Right atrium auricular region (tissue), 2 donors: ENCODE measurements at regions not wholly inside any gene's neighbourhood (a gene's known extent, or its start where the extent isn't known, plus 50 kb on each side); places are given as distances from the start of the nearest gene placed in this dataset.

Experiments used
- DNase-seq: peaks from one replicate; pipeline ENCODE4 v3.0.0-alpha.2; 2019; ENCODE audit warnings: low spot score
- H3K27ac ChIP-seq, 2 donors: fragments of 200-600 bp; sonication (generic); 1 replicate in 1 of 2; 2 replicates in 1 of 2; pipeline ENCODE4 v1.5.1; 2016 to 2019
- H3K27me3 ChIP-seq, 2 donors: fragments of 200-600 bp; sonication (generic); one replicate each; pipeline versions ENCODE4 v1.5.1 to v1.6.0; 2017 to 2019
- H3K36me3 ChIP-seq: fragments of 200-600 bp; sonication (generic); one replicate; pipeline ENCODE4 v1.5.1; 2016
- H3K4me1 ChIP-seq, 2 donors: fragments of 200-600 bp; sonication (generic); one replicate each; pipeline versions ENCODE4 v1.5.1 to v1.6.0; 2017 to 2019
- H3K4me3 ChIP-seq, 2 donors: fragments of 200-600 bp; sonication (generic); 1 replicate in 1 of 2; 2 replicates in 1 of 2; pipeline ENCODE4 v1.5.1; 2017 to 2019; ENCODE audit warnings: mild to moderate bottlenecking in 1 of 2, moderate library complexity in 1 of 2
- H3K9me3 ChIP-seq, 2 donors: fragments of 200-600 bp; sonication (generic); one replicate each; pipeline ENCODE4 v1.5.1; 2019
- TF ChIP-seq, protein P1 (sequence below), 2 donors: fragments of 200-600 bp; sonication (generic); IDR thresholded peaks; one replicate each; pipeline ENCODE4 v1.5.1; 2019; ENCODE audit warnings: antibody characterized with exemption in 2 of 2

DNA sequence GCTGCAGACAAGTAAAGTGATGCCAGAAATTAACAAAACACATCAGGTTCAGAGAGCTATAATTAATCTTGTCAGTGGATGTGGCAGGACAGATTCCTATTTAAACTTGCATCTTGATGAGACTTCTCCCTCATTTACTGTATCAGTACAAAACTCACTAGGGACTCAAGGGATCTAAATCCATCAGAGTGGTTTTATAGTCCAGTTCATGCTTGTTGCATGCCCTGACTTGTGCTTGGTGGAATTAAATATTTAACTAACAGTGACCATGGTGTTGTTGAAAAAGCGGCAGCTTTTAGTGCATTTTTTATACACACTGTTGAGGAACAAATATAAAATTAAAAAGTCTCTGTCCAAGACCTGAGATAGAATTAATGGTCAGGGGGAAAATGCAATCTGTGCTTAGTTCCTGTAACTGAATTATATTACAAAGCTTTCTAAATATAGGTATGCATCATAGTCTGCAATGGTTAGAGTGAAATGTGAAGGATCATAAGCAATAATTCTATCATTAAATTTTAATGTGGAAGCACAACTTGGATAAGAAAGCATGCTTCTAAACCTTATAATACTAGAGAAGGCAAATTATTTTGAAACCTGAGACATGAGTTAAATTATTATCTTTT lies 1475.5 kb upstream of the TENM4 start:
- Histone ChIP-seq H3K4me1 (no peaks in the 10 kb centered on the region), H3K36me3 (no peaks in the 10 kb centered on the region), H3K4me3 (no peak overlapping the region), H3K27me3 (no peaks in the 10 kb centered on the region), H3K9me3 (no peaks in the 10 kb centered on the region), H3K27ac (peak overlapping the region in 1 of 2 donors; percentile 4)
- TF ChIP-seq, protein P1, sequence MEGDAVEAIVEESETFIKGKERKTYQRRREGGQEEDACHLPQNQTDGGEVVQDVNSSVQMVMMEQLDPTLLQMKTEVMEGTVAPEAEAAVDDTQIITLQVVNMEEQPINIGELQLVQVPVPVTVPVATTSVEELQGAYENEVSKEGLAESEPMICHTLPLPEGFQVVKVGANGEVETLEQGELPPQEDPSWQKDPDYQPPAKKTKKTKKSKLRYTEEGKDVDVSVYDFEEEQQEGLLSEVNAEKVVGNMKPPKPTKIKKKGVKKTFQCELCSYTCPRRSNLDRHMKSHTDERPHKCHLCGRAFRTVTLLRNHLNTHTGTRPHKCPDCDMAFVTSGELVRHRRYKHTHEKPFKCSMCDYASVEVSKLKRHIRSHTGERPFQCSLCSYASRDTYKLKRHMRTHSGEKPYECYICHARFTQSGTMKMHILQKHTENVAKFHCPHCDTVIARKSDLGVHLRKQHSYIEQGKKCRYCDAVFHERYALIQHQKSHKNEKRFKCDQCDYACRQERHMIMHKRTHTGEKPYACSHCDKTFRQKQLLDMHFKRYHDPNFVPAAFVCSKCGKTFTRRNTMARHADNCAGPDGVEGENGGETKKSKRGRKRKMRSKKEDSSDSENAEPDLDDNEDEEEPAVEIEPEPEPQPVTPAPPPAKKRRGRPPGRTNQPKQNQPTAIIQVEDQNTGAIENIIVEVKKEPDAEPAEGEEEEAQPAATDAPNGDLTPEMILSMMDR (IDR thresholded peaks at IDR 0.05), result no peak
- DNase-seq, result no peak

DNA sequence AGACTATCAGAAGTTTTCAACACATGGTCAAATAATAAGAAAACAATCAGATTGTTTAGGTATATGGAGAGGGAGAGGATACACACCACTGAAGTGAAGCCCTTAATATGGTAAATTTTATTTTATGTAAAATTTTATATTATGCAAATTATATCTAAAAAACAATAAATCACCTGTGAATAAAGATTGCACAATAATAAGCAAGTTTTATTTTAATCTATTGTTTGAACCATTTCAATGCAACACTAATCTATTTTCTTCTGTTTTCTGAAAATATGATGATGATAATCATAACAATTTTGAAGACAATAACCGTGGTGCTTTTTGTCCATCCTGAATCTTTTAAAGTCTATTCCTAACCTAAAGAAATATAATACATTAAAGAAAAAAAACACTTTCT lies 1473.5 kb upstream of the TENM4 start:
- H3K9me3 ChIP-seq, result no peaks in the 10 kb centered on the region
- H3K36me3 ChIP-seq, result no peaks in the 10 kb centered on the region
- TF ChIP-seq, protein P1 (IDR thresholded peaks at IDR 0.05), result no peak
- H3K4me1 ChIP-seq, result no peaks in the 10 kb centered on the region
- H3K4me3 ChIP-seq, result no peak overlapping the region
- H3K27ac ChIP-seq, result no peak overlapping the region
- no peak for DNase-seq
- H3K27me3 ChIP-seq, result no peaks in the 10 kb centered on the region

DNA sequence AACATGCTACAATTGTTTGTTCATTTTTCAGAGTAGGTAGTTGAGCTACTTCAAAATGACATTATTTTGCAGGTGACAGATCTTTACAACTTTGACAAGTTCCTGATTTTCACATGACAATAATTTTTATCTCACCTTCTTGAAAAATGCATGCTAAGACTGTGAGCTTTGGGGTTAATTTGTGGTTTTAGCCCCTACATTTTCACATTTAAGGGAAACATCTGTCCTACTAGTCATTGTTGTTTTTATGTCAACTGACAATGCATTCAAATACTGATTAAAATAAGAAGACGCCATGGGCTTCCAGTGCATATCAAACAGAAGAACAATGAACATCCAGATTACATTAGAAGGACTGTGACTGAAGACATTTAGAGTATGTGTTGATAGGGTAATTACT lies 1470.8 kb upstream of the TENM4 start:
- Histone ChIP-seq H3K4me1 (no peaks in the 10 kb centered on the region), H3K9me3 (no peaks in the 10 kb centered on the region), H3K36me3 (no peaks in the 10 kb centered on the region), H3K4me3 (no peak overlapping the region), H3K27ac (no peak overlapping the region), H3K27me3 (no peaks in the 10 kb centered on the region)
- DNase-seq, result no peak
- TF ChIP-seq, protein P1 (IDR thresholded peaks at IDR 0.05), result no peak

DNA sequence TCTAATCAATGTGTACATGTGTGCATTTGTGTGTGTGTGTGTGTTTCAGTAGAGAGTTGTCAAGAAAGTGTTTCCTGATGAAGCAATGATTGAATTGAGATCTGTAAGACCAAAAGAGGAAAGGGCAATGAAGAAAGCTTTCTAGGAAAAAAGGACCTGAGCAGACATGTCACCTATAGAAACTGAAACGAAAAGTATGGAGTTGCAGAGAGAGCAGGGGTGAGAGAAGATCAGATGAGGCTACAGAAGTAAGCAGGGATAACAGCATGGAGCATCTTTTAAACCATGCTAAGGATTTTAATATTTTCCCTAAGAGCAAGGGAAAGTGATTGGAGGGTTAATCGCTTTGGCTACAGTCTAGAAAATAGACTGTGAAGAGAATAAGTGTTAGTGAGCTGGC lies 1459.4 kb upstream of the TENM4 start:
- Histone ChIP-seq H3K27me3 (no peaks in the 10 kb centered on the region), H3K4me3 (no peak overlapping the region), H3K27ac (peak overlapping the region in 1 of 2 donors; percentile 48), H3K36me3 (no peaks in the 10 kb centered on the region), H3K4me1 (peaks cover 0 to 6% of the 10 kb centered on the region in 2 donors), H3K9me3 (no peaks in the 10 kb centered on the region)
- TF ChIP-seq, protein P1 (IDR thresholded peaks at IDR 0.05), result no peak
- no peak for DNase-seq

DNA sequence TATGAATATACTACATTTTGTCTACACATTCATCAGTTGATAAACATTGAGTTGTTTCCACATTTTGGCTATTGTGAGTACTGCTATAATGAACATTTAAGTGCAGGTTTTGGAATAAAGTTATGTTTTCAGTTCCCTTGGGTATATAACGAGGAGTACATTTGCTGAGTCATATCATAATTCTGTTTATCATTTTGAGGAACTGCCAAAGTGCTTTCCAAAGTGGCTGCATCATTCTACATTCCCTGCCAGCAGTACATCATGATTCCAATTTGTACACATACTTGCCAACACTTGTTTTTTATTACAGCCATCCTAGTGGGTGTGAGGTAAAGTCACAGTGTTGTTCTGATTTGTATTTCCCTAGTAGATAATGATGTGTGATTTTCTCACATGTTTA lies 1458.6 kb upstream of the TENM4 start:
- H3K27ac ChIP-seq, result peak overlapping the region in 1 of 2 donors; percentile 42
- DNase-seq, result no peak
- H3K36me3 ChIP-seq, result no peaks in the 10 kb centered on the region
- H3K9me3 ChIP-seq, result no peaks in the 10 kb centered on the region
- TF ChIP-seq, protein P1 (IDR thresholded peaks at IDR 0.05), result no peak
- H3K4me1 ChIP-seq, result peaks cover 0 to 6% of the 10 kb centered on the region in 2 donors
- no peaks in the 10 kb centered on the region for H3K27me3 ChIP-seq
- H3K4me3 ChIP-seq, result no peak overlapping the region

DNA sequence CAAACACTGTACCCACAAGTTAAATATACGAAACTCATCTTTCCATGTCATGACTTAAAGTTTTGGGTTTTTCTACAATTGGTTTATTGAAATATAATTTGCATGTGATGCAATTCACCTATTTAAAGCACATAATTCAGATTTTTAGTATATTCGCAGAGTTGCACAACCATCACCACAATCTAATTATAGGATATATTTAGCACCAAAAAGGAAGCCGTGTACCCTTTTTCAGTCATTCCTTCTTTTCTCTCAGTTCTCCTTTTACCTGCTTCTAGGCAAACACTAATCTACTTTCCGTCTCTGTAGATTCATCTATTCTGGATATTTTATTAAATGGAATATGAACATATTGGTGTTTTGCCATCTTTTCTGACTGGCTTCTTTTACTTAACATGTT lies 1458.1 kb upstream of the TENM4 start:
- H3K36me3 ChIP-seq, result no peaks in the 10 kb centered on the region
- H3K9me3 ChIP-seq, result no peaks in the 10 kb centered on the region
- H3K27ac ChIP-seq, result peak overlapping the region in 1 of 2 donors; percentile 42
- TF ChIP-seq, protein P1 (IDR thresholded peaks at IDR 0.05), result no peak
- no peak for DNase-seq
- H3K4me1 ChIP-seq, result peaks cover 0 to 6% of the 10 kb centered on the region in 2 donors
- H3K27me3 ChIP-seq, result no peaks in the 10 kb centered on the region
- H3K4me3 ChIP-seq, result no peak overlapping the region
